ENCODE measurements at regions not wholly inside any gene's neighbourhood (a gene's known extent, or its start where the extent isn't known, plus 50 kb on each side); places are given as distances from the start of the nearest gene placed in this dataset.

- Histone ChIP-seq H4K8ac (ENCODE audit: low read depth, low read length) (no peak overlapping the region), H3K14ac (ENCODE audit: low read length) (no peak overlapping the region), H2BK120ac (ENCODE audit: low read depth, low read length) (no peak overlapping the region), H3K18ac (ENCODE audit: low read length) (peak overlapping the region; percentile 46), H3K9ac (ENCODE audit: low read depth, low read length, poor library complexity) (no peak overlapping the region), H3K23ac (ENCODE audit: low read depth, low read length, poor library complexity) (no peak overlapping the region), H2AK5ac (ENCODE audit: low read depth, low read length) (no peak overlapping the region), H2BK15ac (ENCODE audit: low read length) (no peak overlapping the region), H2BK5ac (ENCODE audit: low read length) (no peak overlapping the region), H3K27me3 (ENCODE audit: control insufficient read depth in 3 of 3, insufficient read depth in 3 of 3, low read depth in 1 of 3, low read length in 3 of 3) (no peaks in the 10 kb centered on the region), H2AFZ (ENCODE audit: low read length) (no peak overlapping the region), H4K91ac (ENCODE audit: low read depth, low read length, poor library complexity) (no peak overlapping the region), H3K36me3 (replicated peaks in 1 of 2; ENCODE audit: control insufficient read depth in 2 of 2, insufficient read depth in 2 of 2, low read length in 2 of 2) (no peaks in the 10 kb centered on the region), H2BK12ac (ENCODE audit: low read length) (no peak overlapping the region), H3K27ac (replicated peaks; ENCODE audit: low read length) (peak overlapping the region; percentile 30), H3K79me1 (ENCODE audit: low read depth, low read length) (no peaks in the 10 kb centered on the region), H3K9me3 (replicated peaks in 1 of 2; ENCODE audit: control insufficient read depth in 2 of 2, insufficient read depth in 1 of 2, low read depth in 1 of 2, low read length in 2 of 2) (no peaks in the 10 kb centered on the region), H3K4me3 (ENCODE audit: low read length in 2 of 2) (no peak overlapping the region), H3K4ac (ENCODE audit: low read length) (no peak overlapping the region), H3K4me1 (ENCODE audit: control insufficient read depth in 2 of 2, insufficient read depth in 1 of 2, low read depth in 1 of 2, low read length in 2 of 2) (peaks cover 4 to 7% of the 10 kb centered on the region in 2 donors), H3K4me2 (ENCODE audit: insufficient read depth, low read length, poor library complexity, severe bottlenecking) (no peak overlapping the region)
- WGBS, 2 donors (ENCODE audit: extremely low coverage in 2 of 2, insufficient read length in 2 of 2, insufficient replicate concordance in 1 of 2) = no CpG with 5 or more reads among the region's 8 CpGs
- peak; percentile 37 for DNase-seq (ENCODE audit: low spot score)
These were observed 188.9 kb downstream of the SKIDA1 start for GRCh38 chr10:21336476-21337170.

DNA sequence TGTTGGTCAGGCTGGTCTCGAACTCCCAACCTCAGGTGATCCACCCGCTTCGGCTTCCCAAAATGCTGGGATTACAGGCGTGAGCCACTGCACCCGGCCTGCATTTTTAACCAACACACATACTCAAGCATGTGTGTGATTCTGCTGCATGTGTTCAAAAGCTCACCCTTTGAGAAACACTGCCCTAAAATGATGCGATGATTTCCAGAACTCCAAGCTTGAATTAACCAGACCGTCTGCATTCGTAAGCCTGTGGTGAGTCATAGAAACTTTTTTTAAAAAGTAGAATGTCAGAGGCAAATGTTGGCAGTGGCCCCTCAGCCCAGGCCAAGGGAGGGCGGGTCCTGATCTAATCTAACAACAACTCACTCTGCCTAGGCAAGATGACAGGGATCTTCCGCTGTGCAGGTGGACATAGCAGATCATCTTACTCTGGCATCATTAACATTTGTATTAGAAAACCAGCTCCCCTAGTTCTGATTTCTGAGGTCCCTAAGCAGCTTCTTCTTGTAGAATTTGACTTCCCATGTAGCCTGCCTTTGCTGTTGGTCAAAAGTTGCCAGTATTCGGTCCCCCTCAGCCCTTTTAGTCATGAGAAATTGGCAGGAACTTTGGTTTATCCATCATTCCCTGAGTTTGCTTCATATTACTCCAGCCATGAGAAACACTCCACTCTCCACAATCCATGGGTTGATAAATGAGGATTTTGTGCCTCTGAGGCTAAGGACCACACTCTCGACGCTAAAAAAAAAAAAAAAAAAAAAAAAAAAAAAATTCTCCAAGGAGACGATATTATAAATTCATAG lies 190.4 kb downstream of the SKIDA1 start:
- H3K79me1 ChIP-seq (ENCODE audit: low read depth, low read length) = no peaks in the 10 kb centered on the region
- H3K9me3 ChIP-seq (replicated peaks in 1 of 2; ENCODE audit: control insufficient read depth in 2 of 2, insufficient read depth in 1 of 2, low read depth in 1 of 2, low read length in 2 of 2) = no peaks in the 10 kb centered on the region
- no peak for DNase-seq (ENCODE audit: low spot score)
- no peaks in the 10 kb centered on the region for H3K36me3 ChIP-seq (replicated peaks in 1 of 2; ENCODE audit: control insufficient read depth in 2 of 2, insufficient read depth in 2 of 2, low read length in 2 of 2)
- no peak overlapping the region for H3K27ac ChIP-seq (replicated peaks; ENCODE audit: low read length)
- H4K8ac ChIP-seq (ENCODE audit: low read depth, low read length) = no peak overlapping the region
- H2AK5ac ChIP-seq (ENCODE audit: low read depth, low read length) = no peak overlapping the region
- H3K27me3 ChIP-seq (ENCODE audit: control insufficient read depth in 3 of 3, insufficient read depth in 3 of 3, low read depth in 1 of 3, low read length in 3 of 3) = no peaks in the 10 kb centered on the region
- no peak overlapping the region for H3K14ac ChIP-seq (ENCODE audit: low read length)
- WGBS, 2 donors (ENCODE audit: extremely low coverage in 2 of 2, insufficient read length in 2 of 2, insufficient replicate concordance in 1 of 2) = no CpG with 5 or more reads among the region's 14 CpGs
- H3K4ac ChIP-seq (ENCODE audit: low read length) = no peak overlapping the region
- peaks cover 4 to 7% of the 10 kb centered on the region in 2 donors for H3K4me1 ChIP-seq (ENCODE audit: control insufficient read depth in 2 of 2, insufficient read depth in 1 of 2, low read depth in 1 of 2, low read length in 2 of 2)
- no peak overlapping the region for H3K4me3 ChIP-seq (ENCODE audit: low read length in 2 of 2)
- no peak overlapping the region for H3K4me2 ChIP-seq (ENCODE audit: insufficient read depth, low read length, poor library complexity, severe bottlenecking)
- H3K23ac ChIP-seq (ENCODE audit: low read depth, low read length, poor library complexity) = no peak overlapping the region
- H2BK15ac ChIP-seq (ENCODE audit: low read length) = no peak overlapping the region
- H2AFZ ChIP-seq (ENCODE audit: low read length) = peak overlapping the region; percentile 11
- no peak overlapping the region for H3K9ac ChIP-seq (ENCODE audit: low read depth, low read length, poor library complexity)
- no peak overlapping the region for H2BK12ac ChIP-seq (ENCODE audit: low read length)
- H2BK120ac ChIP-seq (ENCODE audit: low read depth, low read length) = no peak overlapping the region
- no peak overlapping the region for H3K18ac ChIP-seq (ENCODE audit: low read length)
- no peak overlapping the region for H4K91ac ChIP-seq (ENCODE audit: low read depth, low read length, poor library complexity)
- no peak overlapping the region for H2BK5ac ChIP-seq (ENCODE audit: low read length)

DNA sequence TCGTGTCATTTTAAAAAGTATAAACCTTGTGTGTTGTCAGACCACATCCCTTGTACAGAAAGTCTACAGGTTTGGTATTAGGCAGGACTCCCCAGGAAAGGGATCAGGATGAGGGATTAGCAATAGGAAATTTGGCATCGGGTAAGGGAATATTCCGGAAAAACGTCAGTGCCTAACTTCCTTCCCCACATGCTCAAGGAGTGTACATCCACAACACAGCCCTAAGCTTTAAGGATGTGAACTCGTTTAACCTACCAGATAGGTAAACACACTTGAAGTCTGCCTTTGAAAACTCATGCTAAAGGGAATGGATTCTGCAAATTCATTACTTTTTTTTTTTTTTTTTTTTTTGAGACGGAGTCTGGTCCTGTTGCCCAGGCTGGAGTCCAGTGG lies 194.9 kb downstream of the SKIDA1 start:
- Histone ChIP-seq H3K4ac (ENCODE audit: low read length) (no peak overlapping the region), H2BK5ac (ENCODE audit: low read length) (no peak overlapping the region), H4K8ac (ENCODE audit: low read depth, low read length) (no peak overlapping the region), H3K9ac (ENCODE audit: low read depth, low read length, poor library complexity) (no peak overlapping the region), H3K14ac (ENCODE audit: low read length) (no peak overlapping the region), H3K27ac (replicated peaks; ENCODE audit: low read length) (no peak overlapping the region), H3K27me3 (ENCODE audit: control insufficient read depth in 3 of 3, insufficient read depth in 3 of 3, low read depth in 1 of 3, low read length in 3 of 3) (no peaks in the 10 kb centered on the region), H3K36me3 (replicated peaks in 1 of 2; ENCODE audit: control insufficient read depth in 2 of 2, insufficient read depth in 2 of 2, low read length in 2 of 2) (no peaks in the 10 kb centered on the region), H2BK12ac (ENCODE audit: low read length) (no peak overlapping the region), H3K18ac (ENCODE audit: low read length) (no peak overlapping the region), H3K23ac (ENCODE audit: low read depth, low read length, poor library complexity) (no peak overlapping the region), H3K9me3 (replicated peaks in 1 of 2; ENCODE audit: control insufficient read depth in 2 of 2, insufficient read depth in 1 of 2, low read depth in 1 of 2, low read length in 2 of 2) (no peaks in the 10 kb centered on the region), H3K79me1 (ENCODE audit: low read depth, low read length) (no peaks in the 10 kb centered on the region), H2AFZ (ENCODE audit: low read length) (no peak overlapping the region), H2BK120ac (ENCODE audit: low read depth, low read length) (no peak overlapping the region), H2BK15ac (ENCODE audit: low read length) (no peak overlapping the region), H4K91ac (ENCODE audit: low read depth, low read length, poor library complexity) (no peak overlapping the region), H2AK5ac (ENCODE audit: low read depth, low read length) (no peak overlapping the region), H3K4me1 (ENCODE audit: control insufficient read depth in 2 of 2, insufficient read depth in 1 of 2, low read depth in 1 of 2, low read length in 2 of 2) (peaks cover 2 to 3% of the 10 kb centered on the region in 2 donors), H3K4me3 (ENCODE audit: low read length in 2 of 2) (no peak overlapping the region), H3K4me2 (ENCODE audit: insufficient read depth, low read length, poor library complexity, severe bottlenecking) (no peak overlapping the region)
- no CpG with 5 or more reads among the region's 6 CpGs for WGBS, 2 donors (ENCODE audit: extremely low coverage in 2 of 2, insufficient read length in 2 of 2, insufficient replicate concordance in 1 of 2)
- no peak for DNase-seq (ENCODE audit: low spot score)

DNA sequence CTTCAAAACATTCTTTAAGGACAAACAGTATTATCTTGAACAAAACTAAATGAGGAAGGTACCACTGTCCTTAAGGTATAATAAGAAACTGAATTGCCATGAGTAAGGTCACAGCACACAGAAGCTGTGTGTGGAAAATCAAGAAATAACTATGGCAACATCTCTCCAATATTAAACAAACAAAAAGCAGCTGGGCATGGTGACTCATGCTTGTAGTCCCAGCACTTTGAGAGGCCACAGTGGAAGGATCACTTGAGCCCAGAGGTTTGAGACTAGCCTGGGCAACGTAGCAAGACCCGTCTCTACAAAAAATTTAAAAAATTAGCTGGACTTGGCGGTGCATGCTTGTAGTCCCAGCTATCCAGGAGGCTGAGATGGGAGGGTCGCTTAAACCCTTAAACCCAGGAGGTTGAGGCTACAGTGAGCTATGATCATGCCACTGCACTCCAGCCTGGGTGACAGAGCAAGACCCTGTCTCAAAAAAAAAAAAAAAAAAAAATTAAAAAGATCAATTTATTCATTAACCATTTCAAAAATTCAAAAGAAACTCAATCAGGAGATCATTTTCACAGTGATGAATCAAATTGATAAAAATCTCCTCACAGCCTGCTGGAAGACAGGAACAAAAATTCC lies 195.4 kb downstream of the SKIDA1 start:
- Histone ChIP-seq H3K36me3 (replicated peaks in 1 of 2; ENCODE audit: control insufficient read depth in 2 of 2, insufficient read depth in 2 of 2, low read length in 2 of 2) (no peaks in the 10 kb centered on the region), H3K14ac (ENCODE audit: low read length) (no peak overlapping the region), H2AK5ac (ENCODE audit: low read depth, low read length) (no peak overlapping the region), H3K4ac (ENCODE audit: low read length) (no peak overlapping the region), H3K27me3 (ENCODE audit: control insufficient read depth in 3 of 3, insufficient read depth in 3 of 3, low read depth in 1 of 3, low read length in 3 of 3) (no peaks in the 10 kb centered on the region), H3K4me2 (ENCODE audit: insufficient read depth, low read length, poor library complexity, severe bottlenecking) (no peak overlapping the region), H2BK5ac (ENCODE audit: low read length) (no peak overlapping the region), H3K79me1 (ENCODE audit: low read depth, low read length) (no peaks in the 10 kb centered on the region), H4K8ac (ENCODE audit: low read depth, low read length) (no peak overlapping the region), H3K27ac (replicated peaks; ENCODE audit: low read length) (no peak overlapping the region), H2BK120ac (ENCODE audit: low read depth, low read length) (no peak overlapping the region), H2BK15ac (ENCODE audit: low read length) (no peak overlapping the region), H3K18ac (ENCODE audit: low read length) (no peak overlapping the region), H3K9me3 (replicated peaks in 1 of 2; ENCODE audit: control insufficient read depth in 2 of 2, insufficient read depth in 1 of 2, low read depth in 1 of 2, low read length in 2 of 2) (no peaks in the 10 kb centered on the region), H3K23ac (ENCODE audit: low read depth, low read length, poor library complexity) (no peak overlapping the region), H3K9ac (ENCODE audit: low read depth, low read length, poor library complexity) (no peak overlapping the region), H2BK12ac (ENCODE audit: low read length) (no peak overlapping the region), H4K91ac (ENCODE audit: low read depth, low read length, poor library complexity) (no peak overlapping the region), H3K4me1 (ENCODE audit: control insufficient read depth in 2 of 2, insufficient read depth in 1 of 2, low read depth in 1 of 2, low read length in 2 of 2) (peaks cover under 1 to 3% of the 10 kb centered on the region in 2 donors), H2AFZ (ENCODE audit: low read length) (no peak overlapping the region), H3K4me3 (ENCODE audit: low read length in 2 of 2) (no peak overlapping the region)
- DNase-seq (ENCODE audit: low spot score) = no peak
- WGBS, 2 donors (ENCODE audit: extremely low coverage in 2 of 2, insufficient read length in 2 of 2, insufficient replicate concordance in 1 of 2) = no CpG with 5 or more reads among the region's 4 CpGs

Measured in neuronal stem cell (in vitro differentiated cells).